ENCODE measurements at regions not wholly inside any gene's neighbourhood (a gene's known extent, or its start where the extent isn't known, plus 50 kb on each side); places are given as distances from the start of the nearest gene placed in this dataset.

GRCh38 chr2:48178611-48179010 lies 135.9 kb upstream of the FOXN2 start:
- H3K4me3 ChIP-seq (ENCODE audit: low read length) = no peak overlapping the region
- no peaks in the 10 kb centered on the region for H3K27me3 ChIP-seq (ENCODE audit: control insufficient read depth, insufficient read depth, low read length)
- no peaks in the 10 kb centered on the region for H3K36me3 ChIP-seq (ENCODE audit: control insufficient read depth, insufficient read depth, low read length)
- H3K9me3 ChIP-seq (ENCODE audit: control insufficient read depth, low read depth, low read length) = no peaks in the 10 kb centered on the region
- WGBS (ENCODE audit: insufficient coverage, low lambda C conversion rate) = no CpG with 5 or more reads among the region's 3 CpGs
- no peak overlapping the region for H3K27ac ChIP-seq (ENCODE audit: low read length)
- no peaks in the 10 kb centered on the region for H3K4me1 ChIP-seq (ENCODE audit: control insufficient read depth, insufficient read depth, low read length)
- DNase-seq = no peak

GRCh38 chr2:48180557-48180956 lies 133.9 kb upstream of the FOXN2 start:
- no peak overlapping the region for H3K27ac ChIP-seq (ENCODE audit: low read length)
- no peaks in the 10 kb centered on the region for H3K4me1 ChIP-seq (ENCODE audit: control insufficient read depth, insufficient read depth, low read length)
- no peaks in the 10 kb centered on the region for H3K9me3 ChIP-seq (ENCODE audit: control insufficient read depth, low read depth, low read length)
- no peak for DNase-seq
- WGBS (ENCODE audit: insufficient coverage, low lambda C conversion rate) = no CpG with 5 or more reads among the region's 5 CpGs
- H3K27me3 ChIP-seq (ENCODE audit: control insufficient read depth, insufficient read depth, low read length) = no peaks in the 10 kb centered on the region
- H3K4me3 ChIP-seq (ENCODE audit: low read length) = no peak overlapping the region
- no peaks in the 10 kb centered on the region for H3K36me3 ChIP-seq (ENCODE audit: control insufficient read depth, insufficient read depth, low read length)

- no peak for DNase-seq
- Histone ChIP-seq H3K4me3 (ENCODE audit: low read length) (no peak overlapping the region), H3K27ac (ENCODE audit: low read length) (no peak overlapping the region), H3K4me1 (ENCODE audit: control insufficient read depth, insufficient read depth, low read length) (no peaks in the 10 kb centered on the region), H3K36me3 (ENCODE audit: control insufficient read depth, insufficient read depth, low read length) (no peaks in the 10 kb centered on the region), H3K9me3 (ENCODE audit: control insufficient read depth, low read depth, low read length) (no peaks in the 10 kb centered on the region), H3K27me3 (ENCODE audit: control insufficient read depth, insufficient read depth, low read length) (no peaks in the 10 kb centered on the region)
- WGBS (ENCODE audit: insufficient coverage, low lambda C conversion rate) = 100% methylated on average over 1 of the region's 1 CpG
Observed at GRCh38 chr2:48183276-48183675, 131.2 kb upstream of the FOXN2 start.

GRCh38 chr2:48183991-48184390 lies 130.5 kb upstream of the FOXN2 start:
- DNase-seq = no peak
- H3K27ac ChIP-seq (ENCODE audit: low read length) = no peak overlapping the region

GRCh38 chr2:48187503-48187902 lies 127.0 kb upstream of the FOXN2 start:
- Histone ChIP-seq H3K4me1 (ENCODE audit: control insufficient read depth, insufficient read depth, low read length) (no peaks in the 10 kb centered on the region), H3K27me3 (ENCODE audit: control insufficient read depth, insufficient read depth, low read length) (no peaks in the 10 kb centered on the region), H3K27ac (ENCODE audit: low read length) (no peak overlapping the region), H3K4me3 (ENCODE audit: low read length) (no peak overlapping the region), H3K9me3 (ENCODE audit: control insufficient read depth, low read depth, low read length) (no peaks in the 10 kb centered on the region), H3K36me3 (ENCODE audit: control insufficient read depth, insufficient read depth, low read length) (no peaks in the 10 kb centered on the region)
- DNase-seq = no peak
- WGBS (ENCODE audit: insufficient coverage, low lambda C conversion rate) = no CpG with 5 or more reads among the region's 1 CpG

More at GRCh38 chr2:48183991-48184390, 130.5 kb upstream of the FOXN2 start:
- no peaks in the 10 kb centered on the region for H3K36me3 ChIP-seq (ENCODE audit: control insufficient read depth, insufficient read depth, low read length)
- H3K9me3 ChIP-seq (ENCODE audit: control insufficient read depth, low read depth, low read length) = no peaks in the 10 kb centered on the region
- H3K27me3 ChIP-seq (ENCODE audit: control insufficient read depth, insufficient read depth, low read length) = no peaks in the 10 kb centered on the region
- no peaks in the 10 kb centered on the region for H3K4me1 ChIP-seq (ENCODE audit: control insufficient read depth, insufficient read depth, low read length)
- no peak overlapping the region for H3K4me3 ChIP-seq (ENCODE audit: low read length)

- WGBS (ENCODE audit: insufficient coverage, low lambda C conversion rate) = 100% methylated on average over 1 of the region's 4 CpGs
- Histone ChIP-seq H3K27me3 (ENCODE audit: control insufficient read depth, insufficient read depth, low read length) (no peaks in the 10 kb centered on the region), H3K36me3 (ENCODE audit: control insufficient read depth, insufficient read depth, low read length) (no peaks in the 10 kb centered on the region), H3K4me3 (ENCODE audit: low read length) (no peak overlapping the region), H3K9me3 (ENCODE audit: control insufficient read depth, low read depth, low read length) (no peaks in the 10 kb centered on the region), H3K27ac (ENCODE audit: low read length) (no peak overlapping the region), H3K4me1 (ENCODE audit: control insufficient read depth, insufficient read depth, low read length) (no peaks in the 10 kb centered on the region)
- DNase-seq = no peak
Observed at GRCh38 chr2:48189552-48190228, 124.8 kb upstream of the FOXN2 start.

GRCh38 chr2:48190230-48190629 lies 124.3 kb upstream of the FOXN2 start:
- no peak for DNase-seq
- 100% methylated on average over 2 of the region's 2 CpGs for WGBS (ENCODE audit: insufficient coverage, low lambda C conversion rate)
- no peaks in the 10 kb centered on the region for H3K4me1 ChIP-seq (ENCODE audit: control insufficient read depth, insufficient read depth, low read length)
- H3K27ac ChIP-seq (ENCODE audit: low read length) = no peak overlapping the region
- no peaks in the 10 kb centered on the region for H3K27me3 ChIP-seq (ENCODE audit: control insufficient read depth, insufficient read depth, low read length)
- H3K36me3 ChIP-seq (ENCODE audit: control insufficient read depth, insufficient read depth, low read length) = no peaks in the 10 kb centered on the region
- H3K4me3 ChIP-seq (ENCODE audit: low read length) = no peak overlapping the region
- H3K9me3 ChIP-seq (ENCODE audit: control insufficient read depth, low read depth, low read length) = no peaks in the 10 kb centered on the region

GRCh38 chr2:48194641-48195040 lies 119.8 kb upstream of the FOXN2 start:
- no peak overlapping the region for H3K27ac ChIP-seq (ENCODE audit: low read length)
- 29% methylated on average over 1 of the region's 1 CpG for WGBS (ENCODE audit: insufficient coverage, low lambda C conversion rate)

GRCh38 chr2:48195169-48195568 lies 119.3 kb upstream of the FOXN2 start:
- H3K27me3 ChIP-seq (ENCODE audit: control insufficient read depth, insufficient read depth, low read length) = no peaks in the 10 kb centered on the region
- no CpG with 5 or more reads among the region's 3 CpGs for WGBS (ENCODE audit: insufficient coverage, low lambda C conversion rate)
- DNase-seq = no peak
- H3K36me3 ChIP-seq (ENCODE audit: control insufficient read depth, insufficient read depth, low read length) = no peaks in the 10 kb centered on the region
- no peaks in the 10 kb centered on the region for H3K4me1 ChIP-seq (ENCODE audit: control insufficient read depth, insufficient read depth, low read length)
- H3K9me3 ChIP-seq (ENCODE audit: control insufficient read depth, low read depth, low read length) = no peaks in the 10 kb centered on the region
- H3K4me3 ChIP-seq (ENCODE audit: low read length) = no peak overlapping the region
- H3K27ac ChIP-seq (ENCODE audit: low read length) = no peak overlapping the region

More at GRCh38 chr2:48194641-48195040, 119.8 kb upstream of the FOXN2 start:
- Histone ChIP-seq H3K9me3 (ENCODE audit: control insufficient read depth, low read depth, low read length) (no peaks in the 10 kb centered on the region), H3K36me3 (ENCODE audit: control insufficient read depth, insufficient read depth, low read length) (no peaks in the 10 kb centered on the region), H3K4me3 (ENCODE audit: low read length) (no peak overlapping the region), H3K4me1 (ENCODE audit: control insufficient read depth, insufficient read depth, low read length) (no peaks in the 10 kb centered on the region), H3K27me3 (ENCODE audit: control insufficient read depth, insufficient read depth, low read length) (no peaks in the 10 kb centered on the region)
- DNase-seq = no peak

GRCh38 chr2:48197618-48198017 lies 116.9 kb upstream of the FOXN2 start:
- no peak overlapping the region for H3K27ac ChIP-seq (ENCODE audit: low read length)
- no CpG with 5 or more reads among the region's 1 CpG for WGBS (ENCODE audit: insufficient coverage, low lambda C conversion rate)
- no peak for DNase-seq
- H3K9me3 ChIP-seq (ENCODE audit: control insufficient read depth, low read depth, low read length) = no peaks in the 10 kb centered on the region
- H3K4me3 ChIP-seq (ENCODE audit: low read length) = no peak overlapping the region
- H3K4me1 ChIP-seq (ENCODE audit: control insufficient read depth, insufficient read depth, low read length) = no peaks in the 10 kb centered on the region
- no peaks in the 10 kb centered on the region for H3K36me3 ChIP-seq (ENCODE audit: control insufficient read depth, insufficient read depth, low read length)
- no peaks in the 10 kb centered on the region for H3K27me3 ChIP-seq (ENCODE audit: control insufficient read depth, insufficient read depth, low read length)

GRCh38 chr2:48198371-48198770 lies 116.1 kb upstream of the FOXN2 start:
- Histone ChIP-seq H3K36me3 (ENCODE audit: control insufficient read depth, insufficient read depth, low read length) (no peaks in the 10 kb centered on the region), H3K27ac (ENCODE audit: low read length) (no peak overlapping the region), H3K4me3 (ENCODE audit: low read length) (no peak overlapping the region), H3K27me3 (ENCODE audit: control insufficient read depth, insufficient read depth, low read length) (no peaks in the 10 kb centered on the region), H3K4me1 (ENCODE audit: control insufficient read depth, insufficient read depth, low read length) (no peaks in the 10 kb centered on the region), H3K9me3 (ENCODE audit: control insufficient read depth, low read depth, low read length) (no peaks in the 10 kb centered on the region)
- WGBS (ENCODE audit: insufficient coverage, low lambda C conversion rate) = no CpG with 5 or more reads among the region's 1 CpG
- no peak for DNase-seq
